HepG2 (cell line): ENCODE measurements at regions not wholly inside any gene's neighbourhood (a gene's known extent, or its start where the extent isn't known, plus 50 kb on each side); places are given as distances from the start of the nearest gene placed in this dataset.

Source experiments
- ATAC-seq: fragments of 200-7000 bp; cut with Tn5 transposase; 3 replicates; pipeline ENCODE4 v1.9.1; 2020; ENCODE audit warnings: mild to moderate bottlenecking, moderate library complexity
- BruUV-seq: library from RNA; stranded (reverse); fragments of 400-500 nt; replicated peaks from 2 replicates; lab custom pipeline; 2021; lab: Mats Ljungman, UMichigan
- CTCF ChIA-PET: fragments of 300-600 bp; formaldehyde crosslinking; extraction: SDS; loops from one replicate; lab custom pipeline; 2021; ENCODE audit warnings: low total read pairs, inconsistent platforms, low intra/inter-chr PET ratio; lab: Yijun Ruan, JAX
- POLR2A ChIA-PET: fragments of 350-600 bp; sonication (Branson Sonifier 250); formaldehyde crosslinking; loops from one replicate; lab custom pipeline; 2020; ENCODE audit warnings: antibody characterized with exemption, inconsistent platforms; lab: Yijun Ruan, JAX
- DNase-seq: peaks from one replicate; pipeline ENCODE4 v3.0.0-alpha.2; 2015; ENCODE audit warnings: low spot score
- FAIRE-seq: peaks from 3 replicates; lab custom pipeline; 2011; peaks lifted over from hg19 to GRCh38; lab: Jason Lieb, UNC
- H2AFZ ChIP-seq: one replicate; pipeline ENCODE4 v1.6.1; 2011; ENCODE audit warnings: low read length, inconsistent platforms
- H3K27ac ChIP-seq: fragments of 300-600 bp; 3 replicates; pipeline ENCODE4 v1.8.0; 2011; ENCODE audit warnings: mixed run types, mild to moderate bottlenecking, mixed read lengths, low read length, inconsistent platforms; ENCODE audit not compliant: insufficient read depth; ENCODE audit errors: extremely low read length
- H3K27me3 ChIP-seq, 2 experiments: fragments of 200-600 bp in 1 of 2; 2 replicates in 1 of 2; 3 replicates in 1 of 2; pipeline versions ENCODE4 v1.6.0 to v1.8.0; 2011; ENCODE audit warnings: low read length in 2 of 2, mild to moderate bottlenecking in 2 of 2, moderate library complexity in 2 of 2, inconsistent platforms in 1 of 2; ENCODE audit not compliant: insufficient read depth in 2 of 2, control insufficient read depth in 1 of 2
- H3K36me3 ChIP-seq, 2 experiments: fragments of 200-600 bp in 1 of 2; replicated peaks in 1 of 2; 2 replicates in 1 of 2; 3 replicates in 1 of 2; pipeline versions ENCODE4 v1.5.1 to v1.8.0; 2011; ENCODE audit warnings: low read length in 2 of 2, inconsistent platforms in 1 of 2; ENCODE audit not compliant: insufficient read depth in 2 of 2, control insufficient read depth in 1 of 2
- H3K4me1 ChIP-seq: 2 replicates; pipeline ENCODE4 v1.5.1; 2012; ENCODE audit warnings: low read length, inconsistent platforms; ENCODE audit not compliant: insufficient read depth
- H3K4me2 ChIP-seq: 2 replicates; pipeline ENCODE4 v1.6.0; 2011; ENCODE audit warnings: low read depth, low read length, inconsistent platforms
- H3K4me3 ChIP-seq, 3 experiments: fragments of 200-600 bp in 1 of 3; sonication (generic), shearing (Covaris generic) in 1 of 3; replicated peaks in 1 of 3; 2 replicates each; pipeline ENCODE4 v1.5.1; 2011 to 2016; ENCODE audit warnings: low read length in 3 of 3, inconsistent platforms in 2 of 3, low read depth in 2 of 3, mild to moderate bottlenecking in 2 of 3, control low read depth in 1 of 3, mixed read lengths in 1 of 3; ENCODE audit not compliant: insufficient read depth in 1 of 3
- H3K79me2 ChIP-seq: one replicate; pipeline ENCODE4 v1.6.1; 2011; ENCODE audit warnings: low read length, inconsistent platforms; ENCODE audit not compliant: insufficient read depth
- H3K9ac ChIP-seq: 2 replicates; pipeline ENCODE4 v1.6.0; 2011; ENCODE audit warnings: mild to moderate bottlenecking, low read depth, low read length, inconsistent platforms; ENCODE audit not compliant: insufficient read depth
- H3K9me3 ChIP-seq: 2 replicates; pipeline ENCODE4 v1.5.1; 2012; ENCODE audit warnings: mild to moderate bottlenecking, low read length
- H4K20me1 ChIP-seq: 2 replicates; pipeline ENCODE4 v1.6.0; 2011; ENCODE audit warnings: inconsistent platforms, mild to moderate bottlenecking, low read length, moderate library complexity; ENCODE audit not compliant: insufficient read depth
- AKAP8 ChIP-seq: sonication (generic); formaldehyde crosslinking; IDR thresholded peaks from 2 replicates; pipeline ENCODE4 v1.5.1; 2020; ENCODE audit warnings: mild to moderate bottlenecking, missing genetic modification reagents
- ARID3A ChIP-seq: IDR thresholded peaks from 2 replicates; pipeline ENCODE4 v1.6.1; 2012; ENCODE audit warnings: low read depth, low read length, improper control_type of control experiment
- ATF1 ChIP-seq: IDR thresholded peaks from 2 replicates; pipeline ENCODE4 v1.6.1; 2016; ENCODE audit warnings: mild to moderate bottlenecking, control low read depth
- CBFB ChIP-seq: sonication (generic); formaldehyde crosslinking; IDR thresholded peaks from 2 replicates; pipeline ENCODE4 v1.4.0; 2020; ENCODE audit warnings: missing genetic modification reagents
- DNMT3B ChIP-seq: conservative IDR thresholded peaks from 2 replicates; pipeline ENCODE4 v1.6.1; 2016; ENCODE audit warnings: missing biosample characterization, control low read depth
- GABPB1 ChIP-seq: IDR thresholded peaks from 2 replicates; pipeline ENCODE4 v1.6.1; 2016; ENCODE audit warnings: mild to moderate bottlenecking, missing genetic modification reagents, moderate library complexity, missing compliant biosample characterization
- HNRNPUL1 ChIP-seq: fragments of 200-400 bp; formaldehyde crosslinking; IDR thresholded peaks from 2 replicates; pipeline ENCODE4 v1.6.1; 2017; ENCODE audit warnings: low read depth, mild to moderate bottlenecking, low read length, moderate library complexity
- KDM1A ChIP-seq: IDR thresholded peaks from 2 replicates; pipeline ENCODE4 v1.6.1; 2016; ENCODE audit warnings: missing compliant biosample characterization
- MYPOP ChIP-seq: sonication (generic); formaldehyde crosslinking; IDR thresholded peaks from 2 replicates; pipeline ENCODE4 v1.8.1; 2023; ENCODE audit warnings: mild to moderate bottlenecking, moderate library complexity, missing genetic modification reagents
- NR1H2 ChIP-seq: sonication (generic); formaldehyde crosslinking; IDR thresholded peaks from 2 replicates; pipeline ENCODE4 v1.8.1; 2022; ENCODE audit warnings: low read depth, missing genetic modification reagents, borderline replicate concordance
- PHF8 ChIP-seq: sonication (generic); formaldehyde crosslinking; IDR thresholded peaks from 2 replicates; pipeline ENCODE4 v1.5.0; 2020; ENCODE audit warnings: missing genetic modification reagents
- POLR2AphosphoS2 ChIP-seq: IDR thresholded peaks from 2 replicates; pipeline ENCODE4 v1.6.1; 2011; ENCODE audit warnings: low read depth, low read length, improper control_type of control experiment
- RAD21 ChIP-seq: fragments of 450-650 bp; formaldehyde crosslinking; IDR thresholded peaks from 2 replicates; pipeline ENCODE4 v1.5.0; 2020; ENCODE audit warnings: mild to moderate bottlenecking
- SNAI1 ChIP-seq: sonication (generic); formaldehyde crosslinking; IDR thresholded peaks from 2 replicates; pipeline ENCODE4 v1.5.0; 2020; ENCODE audit warnings: mild to moderate bottlenecking, missing genetic modification reagents, borderline replicate concordance
- SRSF1 ChIP-seq: fragments of 200-400 bp; formaldehyde crosslinking; optimal IDR thresholded peaks from 2 replicates; pipeline ENCODE3; 2017; ENCODE audit warnings: mild to moderate bottlenecking, low read depth, low read length, moderate library complexity
- SRY ChIP-seq: sonication (generic); formaldehyde crosslinking; IDR thresholded peaks from 2 replicates; pipeline ENCODE4 v1.8.0; 2022; ENCODE audit warnings: mild to moderate bottlenecking, missing genetic modification reagents
- TAF15 ChIP-seq: fragments of 200-400 bp; formaldehyde crosslinking; IDR thresholded peaks from one replicate; pipeline ENCODE4 v1.6.1; 2018; ENCODE audit warnings: mild to moderate bottlenecking, low read depth, low read length; ENCODE audit not compliant: poor library complexity, severe bottlenecking
- ZC3H13 ChIP-seq: sonication (generic); formaldehyde crosslinking; IDR thresholded peaks from 2 replicates; pipeline ENCODE4 v1.8.1; 2023; ENCODE audit warnings: mild to moderate bottlenecking, missing genetic modification reagents, moderate library complexity
- ZFP41 ChIP-seq: sonication (generic); formaldehyde crosslinking; IDR thresholded peaks from 2 replicates; pipeline ENCODE4 v1.4.0; 2020; ENCODE audit warnings: mild to moderate bottlenecking, missing genetic modification reagents, borderline replicate concordance
- ZFYVE20 ChIP-seq: sonication (generic); formaldehyde crosslinking; IDR thresholded peaks from 2 replicates; pipeline ENCODE4 v1.8.0; 2023; ENCODE audit warnings: low read depth, mild to moderate bottlenecking, moderate library complexity, missing genetic modification reagents, borderline replicate concordance
- ZNF326 ChIP-seq: sonication (generic); formaldehyde crosslinking; IDR thresholded peaks from 2 replicates; pipeline ENCODE4 v1.4.0; 2020; ENCODE audit warnings: missing genetic modification reagents, borderline replicate concordance
- ZNF589 ChIP-seq: sonication (generic); formaldehyde crosslinking; conservative IDR thresholded peaks from 2 replicates; pipeline ENCODE4 v1.8.0; 2022; ENCODE audit warnings: mild to moderate bottlenecking, moderate library complexity, missing genetic modification reagents
- ZNF773 ChIP-seq: sonication (generic); formaldehyde crosslinking; IDR thresholded peaks from 2 replicates; pipeline ENCODE4 v1.4.0; 2020; ENCODE audit warnings: missing genetic modification reagents, borderline replicate concordance
- ZSCAN25 ChIP-seq: sonication (generic); formaldehyde crosslinking; IDR thresholded peaks from 2 replicates; pipeline ENCODE4 v1.8.0; 2022; ENCODE audit warnings: mild to moderate bottlenecking, missing genetic modification reagents
- WGBS: methylation state at CpG from one replicate; pipeline ENCODE4 v1.1.6; 2017; ENCODE audit warnings: low lambda C conversion rate; 5-methylcytosine and 5-hydroxymethylcytosine counted together
- in situ Hi-C: cut with HindIII; loops from 2 replicates; pipeline ENCODE4 v1.10.0; 2017; ENCODE audit warnings: low pct_unique_long_range_greater_than_20kb; ENCODE audit not compliant: extremely low pct_ligation_motif_present
- intact Hi-C: fragments of 100-400 bp; cut with micrococcal nuclease; formaldehyde crosslinking; loops from one replicate; pipeline ENCODE4 v1.10.0; 2022; ENCODE audit not compliant: unreplicated experiment

GRCh38 chrX:129116676-129117470 lies 406.4 kb downstream of the SMARCA1 start:
- FAIRE-seq (peak; percentile 67), DNase-seq (peak; percentile 65), ATAC-seq (peak; percentile 91)
- BruUV-seq: no TSS peak
- CTCF ChIA-PET: no interaction called here
- Histone ChIP-seq H3K4me3 (no peak overlapping the region), H3K27me3 (no peaks in the 10 kb centered on the region), H3K9ac (peak overlapping the region; percentile 52), H3K79me2 (no peaks in the 10 kb centered on the region), H3K4me1 (peaks cover 60% of the 10 kb centered on the region), H4K20me1 (no peaks in the 10 kb centered on the region), H2AFZ (no peak overlapping the region), H3K9me3 (no peaks in the 10 kb centered on the region), H3K36me3 (no peaks in the 10 kb centered on the region), H3K27ac (peak overlapping the region; percentile 75), H3K4me2 (peak overlapping the region; percentile 49)
- POLR2A ChIA-PET: interaction anchor here (0.7 to 0.8 kb wide), 2 partner anchors 8 to 28 kb away, joined by 3 read pairs; no protein-coding TSS in a partner anchor
- intact Hi-C loops: loop anchor here (10.0 kb wide), 1 partner anchor 302 kb away; no protein-coding TSS in a partner anchor
- in situ Hi-C loops: loop anchor here (25.0 kb wide), 1 partner anchor 305 kb away; no protein-coding TSS in a partner anchor
- WGBS: 99% methylated on average over 7 of the region's 8 CpGs
- TF ChIP-seq POLR2AphosphoS2: no peak
- TF ChIP-seq SRY (CRISPR knock-in tag): no peak
- TF ChIP-seq ZSCAN25 (CRISPR knock-in tag): no peak
- no peak for TF ChIP-seq SRSF1
- no peak for TF ChIP-seq ZFP41 (CRISPR knock-in tag)
- no peak for TF ChIP-seq DNMT3B (CRISPR knock-in tag)
- TF ChIP-seq AKAP8 (CRISPR knock-in tag): no peak
- TF ChIP-seq MYPOP: no peak
- no peak for TF ChIP-seq NR1H2 (CRISPR knock-in tag)
- TF ChIP-seq ARID3A: 0 out of 2 replicates have a peak, but pooled peaks have one; percentile 11
- no peak for TF ChIP-seq ZFYVE20 (CRISPR knock-in tag)
- no peak for TF ChIP-seq ATF1 (CRISPR knock-in tag)
- TF ChIP-seq ZNF326 (CRISPR knock-in tag): no peak
- no peak for TF ChIP-seq KDM1A (CRISPR knock-in tag)
- TF ChIP-seq GABPB1: no peak
- TF ChIP-seq SNAI1 (CRISPR knock-in tag): no peak
- TF ChIP-seq CBFB (CRISPR knock-in tag): no peak
- no peak for TF ChIP-seq HNRNPUL1
- TF ChIP-seq ZNF589 (CRISPR knock-in tag): no peak
- no peak for TF ChIP-seq ZC3H13
- TF ChIP-seq ZNF773 (CRISPR knock-in tag): no peak
- 0 out of 2 replicates have a peak, but pooled peaks have one; percentile 15 for TF ChIP-seq RAD21 (CRISPR knock-in tag)
- no peak for TF ChIP-seq PHF8
- TF ChIP-seq TAF15: no peak
